Type B pancreatic cell (in vitro differentiated cells): ENCODE measurements at regions not wholly inside any gene's neighbourhood (a gene's known extent, or its start where the extent isn't known, plus 50 kb on each side); places are given as distances from the start of the nearest gene placed in this dataset.

Source experiments
- DNase-seq: peaks from one replicate; pipeline ENCODE4 v3.0.0; 2021; ENCODE audit warnings: mixed read lengths; ENCODE audit not compliant: unreplicated experiment; ENCODE audit errors: extremely low spot score
- H3K27ac Mint-ChIP-seq: 2 replicates; pipeline ENCODE4 v1.8.0; 2021; ENCODE audit warnings: mild to moderate bottlenecking, mixed read lengths
- H3K27me3 Mint-ChIP-seq: 2 replicates; pipeline ENCODE4 v1.8.0; 2021; ENCODE audit warnings: mixed read lengths
- H3K36me3 Mint-ChIP-seq: 2 replicates; pipeline ENCODE4 v1.8.0; 2021; ENCODE audit warnings: mixed read lengths
- H3K4me1 Mint-ChIP-seq: one replicate; pipeline ENCODE4 v1.8.0; 2021; ENCODE audit warnings: mixed read lengths; ENCODE audit not compliant: unreplicated experiment
- H3K4me3 Mint-ChIP-seq: 2 replicates; pipeline ENCODE4 v1.8.0; 2021; ENCODE audit warnings: mild to moderate bottlenecking, mixed read lengths
- H3K9me3 Mint-ChIP-seq: 2 replicates; pipeline ENCODE4 v1.8.0; 2021; ENCODE audit warnings: mixed read lengths
- CTCF ChIP-seq: fragments of 200-600 bp; sonication (generic); conservative IDR thresholded peaks from 2 replicates; pipeline ENCODE4 v1.5.0; 2021; ENCODE audit warnings: antibody characterized with exemption, mild to moderate bottlenecking

DNA sequence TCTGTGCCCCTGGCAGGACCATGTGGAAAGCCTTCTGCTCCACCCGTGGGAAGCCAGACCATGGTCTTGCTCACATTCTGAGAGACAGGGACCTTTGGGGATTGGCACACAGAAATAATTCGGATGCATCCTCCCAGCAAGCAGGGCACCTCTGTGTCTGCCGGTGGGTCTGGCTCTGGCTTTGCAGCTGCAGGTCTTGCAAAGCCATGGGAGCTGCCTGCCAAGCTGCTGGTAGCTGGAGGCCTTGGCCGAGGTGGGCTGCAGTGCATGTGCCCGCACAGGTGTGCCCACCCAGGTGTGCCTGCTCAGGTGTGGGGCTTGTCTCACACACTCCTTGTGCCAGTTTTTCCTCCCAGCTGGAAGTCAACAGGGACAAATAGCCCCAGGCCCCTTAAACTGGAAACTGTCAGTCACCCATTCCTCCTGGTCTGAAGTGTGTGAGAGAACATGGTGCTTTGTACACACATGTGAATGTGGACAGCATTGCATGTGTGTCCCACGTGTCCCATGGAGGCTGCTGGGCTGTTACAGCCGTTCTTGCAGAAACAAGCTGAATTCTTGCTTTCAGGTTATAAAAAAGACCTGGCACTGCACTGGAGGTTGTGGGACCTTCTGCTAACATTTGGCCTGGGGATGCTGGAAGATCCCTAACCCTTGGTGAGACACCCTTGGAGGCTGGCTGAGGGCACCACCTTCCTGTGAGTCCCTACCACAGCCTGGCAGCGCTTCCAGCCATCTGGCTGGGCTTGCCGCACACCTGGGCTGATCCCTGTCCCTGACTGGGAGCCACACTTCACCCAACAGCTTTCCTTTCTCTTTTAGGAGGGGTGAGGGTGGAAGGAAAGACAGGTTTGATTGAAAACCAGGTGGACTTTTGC lies 54.9 kb upstream of the SMOC2 start:
- Mint-ChIP-seq H3K9me3 (no peaks in the 10 kb centered on the region), H3K27ac (no peak overlapping the region), H3K36me3 (no peaks in the 10 kb centered on the region), H3K4me3 (no peak overlapping the region), H3K27me3 (peaks cover 7% of the 10 kb centered on the region), H3K4me1 (peaks cover 29% of the 10 kb centered on the region)
- TF ChIP-seq CTCF: no peak
- no peak for DNase-seq

GRCh38 chr6:168386973-168387372 lies 54.0 kb upstream of the SMOC2 start:
- no peaks in the 10 kb centered on the region for H3K36me3 Mint-ChIP-seq
- H3K9me3 Mint-ChIP-seq: no peaks in the 10 kb centered on the region
- DNase-seq: no peak
- H3K27ac Mint-ChIP-seq: no peak overlapping the region
- no peak for TF ChIP-seq CTCF
- peaks cover 29% of the 10 kb centered on the region for H3K4me1 Mint-ChIP-seq
- peaks cover 7% of the 10 kb centered on the region for H3K27me3 Mint-ChIP-seq
- no peak overlapping the region for H3K4me3 Mint-ChIP-seq

- no peaks in the 10 kb centered on the region for H3K36me3 Mint-ChIP-seq
- no peak overlapping the region for H3K4me3 Mint-ChIP-seq
- no peak overlapping the region for H3K27ac Mint-ChIP-seq
- no peaks in the 10 kb centered on the region for H3K9me3 Mint-ChIP-seq
- DNase-seq: no peak
- peaks cover 7% of the 10 kb centered on the region for H3K27me3 Mint-ChIP-seq
- peaks cover 29% of the 10 kb centered on the region for H3K4me1 Mint-ChIP-seq
- no peak for TF ChIP-seq CTCF
Observed at GRCh38 chr6:168387426-168387825, 53.6 kb upstream of the SMOC2 start.

DNA sequence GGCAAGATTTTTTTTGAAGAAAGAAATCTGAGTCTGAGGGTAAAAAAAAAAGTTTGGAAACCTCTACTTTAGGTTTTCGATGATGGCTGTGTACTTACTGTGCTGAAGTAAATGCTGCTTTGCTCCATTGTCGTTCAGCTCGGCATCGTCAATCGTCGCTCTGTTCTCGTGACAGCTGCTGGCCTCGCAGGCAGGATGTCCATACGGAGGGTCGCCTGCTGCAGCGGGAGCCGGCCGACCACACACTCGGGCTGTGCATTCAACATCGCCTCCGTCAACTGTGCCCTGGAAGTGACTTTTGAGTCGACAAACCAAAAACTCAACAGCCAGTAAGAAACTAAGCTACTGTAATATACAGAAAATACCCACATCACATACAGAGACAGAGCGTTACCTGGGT lies 53.1 kb upstream of the SMOC2 start:
- no peak for DNase-seq
- peaks cover 7% of the 10 kb centered on the region for H3K27me3 Mint-ChIP-seq
- H3K9me3 Mint-ChIP-seq: no peaks in the 10 kb centered on the region
- TF ChIP-seq CTCF: no peak
- no peak overlapping the region for H3K27ac Mint-ChIP-seq
- peaks cover 29% of the 10 kb centered on the region for H3K4me1 Mint-ChIP-seq
- H3K4me3 Mint-ChIP-seq: no peak overlapping the region
- no peaks in the 10 kb centered on the region for H3K36me3 Mint-ChIP-seq

DNA sequence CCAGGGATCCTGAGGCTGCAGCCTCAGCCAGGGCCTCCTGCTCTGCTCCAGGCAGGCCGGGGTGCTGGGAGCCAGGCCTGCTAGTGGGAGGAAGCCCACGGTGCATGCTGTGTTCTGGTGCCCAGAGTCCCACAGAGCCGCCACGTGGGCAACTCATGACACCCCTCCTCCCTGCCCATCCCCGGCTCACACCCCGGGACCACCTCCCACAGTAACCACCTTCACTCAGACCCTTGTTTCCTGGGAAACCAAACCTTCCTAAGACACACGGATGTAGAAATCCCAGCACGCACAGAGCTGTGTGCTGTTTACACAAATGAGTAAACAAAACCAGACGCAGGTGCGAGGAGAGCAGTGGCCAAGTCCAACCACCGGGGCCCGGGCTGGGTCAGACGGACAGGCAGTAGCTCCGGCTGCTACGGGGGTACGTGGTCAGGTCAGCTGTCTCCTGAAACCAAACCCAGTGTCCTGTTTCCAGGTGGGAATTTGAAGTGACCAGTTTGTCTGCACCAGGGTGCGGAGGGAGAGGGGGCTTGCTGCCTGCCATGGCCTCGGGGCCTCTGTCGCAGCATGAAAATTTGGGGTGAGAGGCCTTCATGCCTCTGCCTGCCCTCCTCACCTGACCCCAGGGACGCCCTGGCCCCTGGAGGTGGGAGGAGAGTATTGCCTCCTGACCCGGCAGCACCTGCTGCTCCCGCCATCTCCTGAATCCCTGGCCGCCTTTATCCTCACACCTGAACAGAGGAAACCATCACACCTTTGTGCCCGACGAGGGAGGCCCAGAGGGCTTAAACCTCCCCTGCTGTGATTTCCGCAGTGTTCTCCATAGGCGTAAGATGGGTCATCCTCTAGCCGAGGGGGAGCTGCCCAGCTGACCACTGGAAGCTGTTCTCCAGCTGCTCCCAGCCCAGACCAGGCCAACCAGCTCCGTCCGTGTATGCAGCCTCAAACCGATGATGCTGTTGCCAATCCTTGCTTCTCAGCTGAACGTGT lies 52.0 kb upstream of the SMOC2 start:
- H3K9me3 Mint-ChIP-seq: no peaks in the 10 kb centered on the region
- H3K27me3 Mint-ChIP-seq: peaks cover 7% of the 10 kb centered on the region
- no peaks in the 10 kb centered on the region for H3K36me3 Mint-ChIP-seq
- peak; percentile 17 for TF ChIP-seq CTCF
- H3K4me3 Mint-ChIP-seq: no peak overlapping the region
- DNase-seq: no peak
- peaks cover 28% of the 10 kb centered on the region for H3K4me1 Mint-ChIP-seq
- H3K27ac Mint-ChIP-seq: no peak overlapping the region
